ENCODE measurements at regions not wholly inside any gene's neighbourhood (a gene's known extent, or its start where the extent isn't known, plus 50 kb on each side); places are given as distances from the start of the nearest gene placed in this dataset.

GRCh38 chr4:177699365-177700213, 257.4 kb upstream of the AGA start:
- no peak for DNase-seq

DNA sequence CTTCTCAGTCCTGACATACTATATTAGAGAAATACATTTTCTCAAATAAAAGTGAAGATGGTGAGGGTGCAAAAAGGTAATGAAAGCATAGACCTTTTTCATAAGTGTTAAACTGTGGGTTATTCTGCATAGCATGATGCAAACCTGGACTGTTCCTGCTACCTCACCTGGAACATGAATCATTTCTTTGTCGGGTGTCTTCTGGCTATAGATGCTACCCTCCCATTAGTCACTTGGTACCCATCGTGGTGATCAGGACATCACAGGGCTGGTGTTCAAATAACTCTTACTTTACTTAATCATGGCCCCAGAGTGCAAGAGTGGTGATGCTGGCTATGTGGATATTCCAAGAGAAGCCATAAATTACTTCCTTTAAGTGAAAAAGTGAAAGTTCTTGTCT, 264.7 kb upstream of the AGA start:
- no peak for DNase-seq

DNA sequence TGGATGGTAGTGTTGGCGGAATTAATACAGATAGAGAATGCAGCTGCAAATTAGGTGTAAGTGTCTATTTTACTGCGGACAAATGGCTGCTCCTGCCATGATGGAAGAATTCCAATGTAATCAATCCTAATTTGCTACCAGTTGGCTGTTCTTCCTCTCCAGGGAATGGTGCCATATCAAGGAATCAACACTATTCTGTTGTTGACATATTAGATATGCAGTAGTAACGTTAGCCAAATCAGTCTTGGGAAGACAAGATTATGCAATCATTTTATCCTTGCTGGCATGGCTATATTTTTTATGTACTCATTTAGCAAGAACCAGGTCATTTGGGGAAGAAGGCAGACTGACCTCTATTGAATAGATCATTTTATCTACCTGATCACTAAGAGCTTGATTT, 271.2 kb upstream of the AGA start:
- DNase-seq: no peak

GRCh38 chr4:177717407-177717806, 275.2 kb upstream of the AGA start:
- DNase-seq: no peak

GRCh38 chr4:177718514-177718913, 276.3 kb upstream of the AGA start:
- no peak for DNase-seq

DNA sequence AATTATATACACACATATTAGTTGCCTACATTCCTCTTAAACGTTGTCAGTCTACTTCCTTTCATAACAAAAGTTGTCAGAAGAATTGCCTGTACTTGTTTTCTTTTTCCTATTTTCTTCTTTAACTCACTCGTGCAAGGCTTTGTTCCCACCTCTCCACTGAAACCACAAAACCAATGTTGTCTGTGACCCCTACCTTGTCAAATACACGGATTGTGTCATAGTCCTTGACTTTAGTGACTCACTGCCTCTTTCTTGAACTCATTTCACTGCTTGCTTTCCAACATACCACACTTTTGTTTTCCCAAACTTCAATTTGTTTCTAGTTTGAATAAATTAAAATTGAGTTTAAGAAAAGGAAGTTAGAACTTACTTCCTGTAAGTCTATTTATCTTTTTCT, 283.9 kb upstream of the AGA start:
- no peak for DNase-seq

GRCh38 chr4:177728361-177729152, 286.3 kb upstream of the AGA start:
- no peak for DNase-seq

GRCh38 chr4:177729681-177730080, 287.4 kb upstream of the AGA start:
- no peak for DNase-seq

DNA sequence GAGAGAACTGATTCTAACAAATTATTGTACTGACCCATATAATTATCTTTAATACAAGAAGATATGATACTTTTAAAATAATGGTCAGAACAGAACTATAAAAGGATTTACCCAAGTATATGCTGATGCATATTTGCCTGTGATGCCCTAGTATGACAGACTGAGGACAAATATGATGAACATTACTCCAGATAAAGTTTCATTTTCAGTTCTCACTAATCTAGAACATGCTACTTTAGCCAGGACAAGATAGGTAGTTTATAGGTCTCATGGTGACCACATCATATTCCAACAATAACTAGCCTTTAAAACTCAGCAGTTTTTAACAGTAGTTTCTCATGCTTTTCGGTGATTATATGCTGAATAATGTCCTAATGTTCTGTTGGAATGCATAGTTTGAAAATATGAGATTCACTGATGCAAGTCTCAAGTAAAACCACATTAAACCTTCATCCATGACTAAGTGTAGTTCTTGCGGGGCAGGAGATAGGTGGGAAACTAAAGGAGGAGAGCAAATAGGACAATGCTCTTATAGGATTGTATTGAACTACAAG, 295.2 kb upstream of the AGA start:
- DNase-seq: no peak

- DNase-seq: no peak
Observed at GRCh38 chr4:177740563-177740962, 298.3 kb upstream of the AGA start.

DNA sequence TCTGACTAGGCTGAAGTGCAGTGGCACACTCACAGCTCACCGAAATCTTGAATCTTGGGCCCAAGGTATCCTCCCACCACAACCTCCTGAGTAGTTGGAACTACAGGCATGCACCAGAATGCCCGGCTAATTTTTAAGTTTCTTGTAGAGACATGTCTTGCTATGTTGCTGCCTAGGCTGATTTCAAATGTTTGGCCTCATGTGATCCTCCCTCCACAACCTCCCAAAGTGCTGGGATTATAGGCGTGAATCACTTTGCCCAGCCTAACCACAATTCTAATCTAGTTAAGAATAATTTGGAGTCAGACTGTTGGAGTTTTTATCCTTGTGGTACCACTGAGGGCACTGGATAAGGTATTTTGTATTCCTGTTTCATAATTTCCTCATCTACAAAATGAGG, 317.5 kb upstream of the AGA start:
- no peak for DNase-seq

GRCh38 chr4:177761692-177762091, 319.5 kb upstream of the AGA start:
- DNase-seq: no peak

DNA sequence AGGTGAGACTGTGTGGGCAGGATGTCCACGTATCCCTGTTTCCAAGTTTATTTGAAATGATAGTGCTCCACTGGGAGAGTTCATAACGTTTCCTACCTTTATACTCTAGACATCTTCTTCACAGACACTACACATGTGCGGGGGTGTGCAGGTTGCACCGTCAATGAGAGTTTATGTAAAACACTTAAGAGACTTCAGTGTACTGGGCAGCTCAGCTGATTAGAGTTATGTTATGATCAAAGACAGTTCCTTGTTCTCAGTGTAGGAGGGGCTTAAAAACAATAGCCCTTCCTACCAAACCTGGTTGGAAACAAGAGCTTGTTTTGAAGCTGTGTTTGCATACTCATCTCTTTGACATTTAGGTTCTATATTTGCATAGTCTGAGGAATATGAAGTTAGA, 326.9 kb upstream of the AGA start:
- no peak for DNase-seq

- no peak for DNase-seq
Observed at GRCh38 chr4:177770776-177771175, 328.5 kb upstream of the AGA start.

- no peak for DNase-seq
Observed at GRCh38 chr4:177771645-177772044, 329.4 kb upstream of the AGA start.

GRCh38 chr4:177778623-177779022, 336.4 kb upstream of the AGA start:
- no peak for DNase-seq

GRCh38 chr4:177785000-177785399, 342.8 kb upstream of the AGA start:
- no peak for DNase-seq

GRCh38 chr4:177789610-177790009, 347.4 kb upstream of the AGA start:
- no peak for DNase-seq

DNA sequence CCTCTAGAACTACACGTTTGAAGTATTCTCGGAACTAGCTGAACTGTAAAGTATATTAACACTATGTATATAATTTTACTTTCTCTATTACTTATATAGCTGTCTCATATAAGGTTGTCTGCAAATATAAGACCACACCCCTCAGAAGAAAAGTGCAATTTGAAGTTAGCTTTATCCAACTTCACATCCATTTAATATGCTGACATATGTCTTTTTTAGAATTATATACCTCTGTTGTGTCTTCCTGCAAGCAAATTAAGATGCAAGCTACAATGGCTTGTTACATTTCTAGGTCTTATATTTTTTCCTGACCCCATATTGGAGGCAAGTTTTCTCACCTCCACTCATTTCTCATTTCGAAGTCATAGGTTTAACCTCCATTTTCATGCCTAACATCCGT, 349.0 kb upstream of the AGA start:
- no peak for DNase-seq

DNA sequence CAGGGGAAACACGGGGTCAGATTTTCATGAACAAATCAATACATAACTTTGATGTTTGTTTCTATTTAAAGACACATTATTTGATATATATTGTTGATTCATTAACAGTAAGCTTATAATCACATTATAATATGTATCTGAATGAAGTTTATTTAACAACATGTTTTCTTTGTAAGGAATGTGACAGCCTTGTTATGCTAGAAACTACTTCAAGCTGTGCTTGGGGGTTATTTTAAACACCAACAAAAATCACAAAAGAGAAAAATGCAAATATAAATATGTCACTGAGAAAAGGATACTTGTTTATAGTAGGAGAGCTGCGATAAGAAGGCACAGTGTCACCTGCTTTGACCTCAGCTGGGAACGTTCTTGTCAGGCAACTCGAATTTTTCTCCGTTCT, 354.6 kb upstream of the AGA start:
- no peak for DNase-seq

- DNase-seq: no peak
Observed at GRCh38 chr4:177798161-177798560, 355.9 kb upstream of the AGA start.

- no peak for DNase-seq
Observed at GRCh38 chr4:177802162-177802561, 359.9 kb upstream of the AGA start.

GRCh38 chr4:177802661-177803060, 360.4 kb upstream of the AGA start:
- DNase-seq: no peak

DNA sequence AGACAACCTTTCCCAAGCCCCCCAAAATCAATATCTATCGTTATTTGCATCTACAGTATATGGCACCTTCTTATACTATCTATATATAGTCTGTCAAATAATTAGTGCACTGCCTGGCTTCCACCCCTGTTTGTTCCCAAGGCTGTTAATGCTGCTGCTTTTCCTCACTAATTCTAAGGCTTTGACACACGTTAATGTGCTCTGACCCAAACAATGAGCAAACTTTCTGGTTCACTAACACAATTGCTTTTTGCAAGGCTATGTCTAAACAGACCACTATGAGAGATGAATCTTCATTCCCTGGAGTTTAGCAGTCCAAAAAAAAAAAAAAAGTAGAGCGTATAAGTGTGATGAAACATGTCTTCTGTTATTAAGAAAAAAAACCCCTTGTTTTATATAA, 360.9 kb upstream of the AGA start:
- no peak for DNase-seq
